GM18868 (cell line): ENCODE measurements at regions not wholly inside any gene's neighbourhood (a gene's known extent, or its start where the extent isn't known, plus 50 kb on each side); places are given as distances from the start of the nearest gene placed in this dataset.

Experiments used
- ATAC-seq: cut with Tn5 transposase; IDR thresholded peaks from one replicate; pipeline ENCODE4 v1.9.1; 2021; ENCODE audit warnings: mild to moderate bottlenecking, moderate library complexity; ENCODE audit not compliant: unreplicated experiment

- no peak for ATAC-seq
These were observed 70.8 kb upstream of the SIM2 start for GRCh38 chr21:36628106-36628505.

- no peak for ATAC-seq
These were observed 70.0 kb upstream of the SIM2 start for GRCh38 chr21:36628761-36629460.

- ATAC-seq, result no peak
These were observed 68.3 kb upstream of the SIM2 start for GRCh38 chr21:36630485-36631206.

- no peak for ATAC-seq
These were observed 62.9 kb upstream of the SIM2 start for GRCh38 chr21:36636016-36636415.

DNA sequence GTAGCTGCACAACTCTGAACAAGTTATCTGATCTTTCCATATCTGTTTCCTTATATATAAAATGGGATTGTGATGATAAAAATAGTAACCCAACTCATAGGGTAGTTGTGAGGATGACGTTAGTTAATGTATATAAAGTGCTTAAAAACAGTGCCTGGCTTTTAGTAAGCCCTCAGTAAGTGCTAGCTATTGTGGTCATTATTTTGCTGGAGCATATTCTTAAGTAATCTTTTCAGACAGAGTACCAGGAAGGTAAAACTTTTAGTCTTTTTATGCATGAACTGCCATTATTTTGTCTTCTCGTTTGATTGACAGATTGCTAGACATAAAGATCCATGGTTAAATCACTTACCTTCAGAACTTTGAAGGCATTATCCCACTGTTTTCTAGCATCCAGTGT is 62.5 kb upstream of the SIM2 start:
- ATAC-seq, result no peak

- ATAC-seq, result no peak
These were observed 59.1 kb upstream of the SIM2 start for GRCh38 chr21:36639769-36640168.

- ATAC-seq, result no peak
These were observed 58.7 kb upstream of the SIM2 start for GRCh38 chr21:36640174-36640720.

DNA sequence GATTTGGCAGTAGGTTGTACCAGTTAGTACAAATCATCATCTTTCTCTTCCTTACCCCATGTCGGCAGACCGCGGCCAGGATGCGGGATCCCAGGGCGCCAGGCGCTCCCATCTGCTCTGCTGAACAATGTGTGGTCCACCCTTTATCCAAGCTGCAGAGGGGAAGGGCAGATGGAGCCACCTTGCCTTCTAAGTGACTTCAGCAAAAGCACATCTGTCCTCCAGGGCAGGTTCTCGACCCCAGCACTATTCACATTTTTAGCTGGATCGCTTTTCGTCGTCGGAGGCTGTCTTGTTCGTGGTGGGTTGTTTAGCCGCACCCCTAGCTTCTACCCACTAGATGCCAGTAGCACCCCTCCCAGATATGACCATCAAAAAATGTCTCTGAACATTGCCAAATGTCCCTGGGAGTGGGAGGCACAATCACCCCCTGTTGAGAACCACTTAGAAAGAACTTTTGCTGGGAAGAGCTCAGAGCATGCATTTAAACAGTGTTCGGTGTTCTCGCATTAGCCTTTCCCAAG is 58.1 kb upstream of the SIM2 start:
- no peak for ATAC-seq

GRCh38 chr21:36641346-36641745 is 57.6 kb upstream of the SIM2 start:
- ATAC-seq, result no peak

GRCh38 chr21:36641886-36642285 is 57.0 kb upstream of the SIM2 start:
- ATAC-seq, result no peak

DNA sequence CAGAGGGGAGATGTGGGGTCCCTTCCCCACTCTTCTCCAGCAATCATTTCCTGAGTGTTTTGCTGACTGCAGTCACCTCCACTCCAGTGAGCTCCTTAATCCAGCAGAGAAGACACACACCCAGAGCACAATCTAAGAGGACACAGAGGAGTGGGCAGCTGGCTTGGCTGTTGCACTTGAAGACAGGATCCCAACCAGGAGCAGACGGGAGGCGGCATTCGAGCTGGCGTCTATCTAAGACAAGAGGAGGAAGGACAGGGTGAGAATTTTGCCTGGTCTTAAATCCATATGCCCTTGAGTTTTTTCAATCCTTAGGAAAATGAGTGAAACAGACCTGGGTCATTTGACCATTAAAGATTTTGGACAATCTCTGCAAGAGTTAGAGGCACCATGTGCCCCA is 56.1 kb upstream of the SIM2 start:
- ATAC-seq, result no peak

DNA sequence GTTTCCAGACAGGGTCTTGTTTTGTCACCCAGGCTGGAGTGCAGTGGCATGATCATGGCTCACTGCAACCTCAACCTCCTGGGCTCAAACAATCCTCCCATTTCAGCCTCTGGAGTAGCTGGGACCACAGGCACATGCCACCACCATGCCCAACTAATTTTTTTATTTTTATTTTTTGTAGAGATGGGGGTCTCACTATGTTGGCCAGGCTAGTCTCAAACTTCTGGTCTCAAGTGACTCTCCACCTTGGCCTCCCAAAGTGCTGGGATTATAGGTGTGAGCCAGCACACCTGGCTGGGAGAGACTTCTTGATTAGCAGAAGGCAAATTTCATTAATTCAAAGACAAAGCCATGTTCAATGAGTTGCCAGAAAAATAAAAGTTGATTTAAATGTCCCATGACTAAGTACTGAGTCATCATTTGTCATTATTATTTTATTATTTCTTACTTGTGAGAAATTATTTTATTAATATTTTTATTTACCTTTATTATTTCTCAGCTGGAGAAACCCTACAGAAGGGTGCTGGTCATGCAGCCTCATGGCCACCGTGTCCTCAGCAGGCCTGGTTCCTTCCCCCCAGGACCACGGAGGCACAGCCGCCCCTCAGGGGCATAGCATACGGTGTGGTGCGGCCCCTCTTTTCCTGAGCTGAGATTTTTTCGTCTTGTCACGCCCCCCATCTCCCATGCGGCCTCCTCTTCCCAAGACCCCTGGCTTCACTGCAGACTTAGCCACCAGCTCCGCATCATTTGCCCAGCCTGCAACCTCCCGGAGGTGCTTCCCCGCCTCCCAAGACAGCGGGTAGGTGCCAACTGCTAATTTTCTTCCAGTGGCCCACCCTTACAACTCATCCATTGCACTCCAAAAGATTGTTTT is 55.3 kb upstream of the SIM2 start:
- no peak for ATAC-seq

DNA sequence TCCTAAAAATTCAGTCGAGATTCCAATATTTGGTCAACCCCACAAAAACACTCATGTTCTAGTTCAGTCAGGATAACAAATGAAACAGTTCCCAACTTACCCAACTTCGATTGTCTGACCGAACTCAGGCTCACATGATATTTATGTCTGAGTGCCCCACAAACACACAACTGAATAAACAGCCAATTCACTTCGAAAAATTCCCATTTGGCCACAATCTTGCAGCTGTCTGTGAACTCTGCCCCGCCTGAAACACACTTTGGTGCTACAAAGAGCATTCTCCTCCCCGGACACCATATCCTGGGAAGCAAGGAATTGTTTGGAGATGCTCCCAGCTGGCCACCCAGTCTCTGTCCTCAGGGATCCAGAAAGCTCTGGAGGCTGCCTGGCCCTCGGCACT is 52.9 kb upstream of the SIM2 start:
- ATAC-seq, result no peak

DNA sequence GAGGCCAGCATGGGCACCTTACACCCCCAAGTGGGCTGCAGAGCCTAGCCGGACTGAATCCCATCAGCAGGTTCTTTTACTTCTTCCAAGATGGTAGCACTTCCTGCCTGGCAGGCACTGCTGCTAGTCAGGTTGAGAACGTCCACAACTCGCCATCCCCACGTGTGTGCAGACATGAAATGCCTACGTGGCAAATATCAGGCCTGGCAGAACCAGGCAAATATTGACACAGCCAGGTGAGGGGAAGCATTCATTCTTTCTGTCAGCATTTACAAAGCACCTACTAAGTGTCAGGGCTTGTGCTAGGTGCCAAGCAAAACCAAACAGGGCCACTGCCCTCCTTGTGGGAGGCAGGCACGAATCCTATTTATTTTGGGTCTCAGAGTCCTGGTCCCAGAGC is 52.3 kb upstream of the SIM2 start:
- ATAC-seq, result no peak

DNA sequence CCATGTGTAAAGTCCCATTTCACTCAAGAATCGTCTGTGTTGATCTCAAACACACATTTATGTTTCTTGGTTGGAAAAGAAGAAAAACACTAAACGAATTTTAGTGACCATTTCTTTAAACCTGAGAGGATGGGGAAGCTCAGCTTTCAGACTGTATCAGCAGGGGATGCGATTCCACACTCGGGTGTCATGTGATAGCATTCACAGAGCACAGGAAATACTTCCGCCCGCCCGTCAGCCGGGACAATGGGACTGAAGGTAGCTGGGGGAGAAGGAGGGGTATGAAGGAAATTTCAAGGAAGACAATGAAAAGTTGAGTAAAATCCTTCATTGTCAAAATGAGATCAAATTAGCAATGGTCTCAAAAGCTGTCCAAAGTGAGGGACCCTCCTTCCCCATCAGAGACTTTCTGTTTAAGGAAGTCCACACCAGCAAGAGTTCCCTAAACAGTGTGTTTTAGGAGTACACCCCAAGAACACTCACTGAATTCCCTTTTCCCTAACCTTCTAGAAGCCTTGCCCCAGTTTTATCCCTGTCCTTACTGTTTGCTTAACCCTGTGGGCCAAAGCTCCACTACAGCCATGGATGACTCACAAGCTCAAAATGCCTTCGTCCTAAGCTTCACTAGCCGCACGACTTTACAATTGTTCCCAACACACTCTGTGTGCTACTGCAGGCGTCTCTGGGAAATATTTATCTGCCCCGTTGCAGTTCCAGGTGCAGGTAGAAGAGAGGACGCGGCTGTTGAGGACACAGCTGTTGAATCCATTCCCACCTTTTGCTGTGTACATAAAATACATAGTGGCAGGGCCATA is 51.4 kb upstream of the SIM2 start:
- no peak for ATAC-seq
